GM23338 (cell line): ENCODE measurements at regions not wholly inside any gene's neighbourhood (a gene's known extent, or its start where the extent isn't known, plus 50 kb on each side); places are given as distances from the start of the nearest gene placed in this dataset.

Experiments used
- ATAC-seq: fragments of 200-7000 bp; cut with Tn5 transposase; 3 replicates; pipeline ENCODE4 v1.9.1; 2020
- DNase-seq: peaks from one replicate; pipeline ENCODE4 v3.0.0-alpha.2; 2015; ENCODE audit warnings: low spot score
- H2AFZ ChIP-seq: fragments of 200-600 bp; sonication (generic); 2 replicates; pipeline ENCODE4 v1.8.0; 2016; ENCODE audit warnings: antibody characterized with exemption, mild to moderate bottlenecking, moderate library complexity
- H3F3A ChIP-seq: fragments of 200-600 bp; sonication (generic); replicated peaks from 2 replicates; pipeline ENCODE4 v1.8.0; 2017; ENCODE audit warnings: antibody characterized with exemption, mixed run types, low read depth
- H3K27ac ChIP-seq: fragments of 200-600 bp; sonication (generic); 2 replicates; pipeline ENCODE4 v1.6.1; 2016; ENCODE audit warnings: low read depth
- H3K27me3 ChIP-seq: fragments of 200-600 bp; sonication (generic); 2 replicates; pipeline ENCODE4 v1.8.0; 2016; ENCODE audit warnings: mild to moderate bottlenecking, mixed run types, moderate library complexity; ENCODE audit not compliant: insufficient read depth
- H3K36me3 ChIP-seq: fragments of 200-600 bp; sonication (generic); 2 replicates; pipeline ENCODE4 v1.8.0; 2016; ENCODE audit warnings: mild to moderate bottlenecking; ENCODE audit not compliant: insufficient read depth
- H3K4me1 ChIP-seq: fragments of 200-600 bp; sonication (generic); 2 replicates; pipeline ENCODE4 v1.8.0; 2016; ENCODE audit warnings: mild to moderate bottlenecking, moderate library complexity; ENCODE audit not compliant: insufficient read depth
- H3K4me2 ChIP-seq: fragments of 200-600 bp; sonication (generic); 2 replicates; pipeline ENCODE4 v1.7.1; 2017; ENCODE audit warnings: mixed run types
- H3K4me3 ChIP-seq: fragments of 200-600 bp; sonication (generic); 2 replicates; pipeline ENCODE4 v1.6.1; 2016; ENCODE audit warnings: mixed run types
- H3K79me2 ChIP-seq: fragments of 200-600 bp; sonication (generic); replicated peaks from 2 replicates; pipeline ENCODE4 v1.8.0; 2017; ENCODE audit warnings: mild to moderate bottlenecking; ENCODE audit not compliant: insufficient read depth
- H3K9me2 ChIP-seq: fragments of 200-600 bp; sonication (generic); 2 replicates; pipeline ENCODE4 v1.8.0; 2017; ENCODE audit not compliant: insufficient read depth
- H4K20me1 ChIP-seq: fragments of 200-600 bp; sonication (generic); replicated peaks from 2 replicates; pipeline ENCODE4 v1.8.0; 2017; ENCODE audit warnings: mild to moderate bottlenecking; ENCODE audit not compliant: insufficient read depth
- H3K27ac Mint-ChIP-seq: 2 replicates; pipeline ENCODE4 v1.8.0; 2020; ENCODE audit warnings: inconsistent platforms, mild to moderate bottlenecking, moderate library complexity, mixed read lengths
- H3K27me3 Mint-ChIP-seq: 3 replicates; pipeline ENCODE4 v1.8.0; 2022; ENCODE audit warnings: low read depth, mild to moderate bottlenecking, moderate library complexity, mixed read lengths, inconsistent platforms; ENCODE audit not compliant: insufficient read depth, poor library complexity
- H3K36me3 Mint-ChIP-seq: 3 replicates; pipeline ENCODE4 v1.8.0; 2021; ENCODE audit warnings: low read depth, mild to moderate bottlenecking, inconsistent platforms, moderate library complexity, mixed read lengths
- H3K4me1 Mint-ChIP-seq: 3 replicates; pipeline ENCODE4 v1.8.0; 2020; ENCODE audit warnings: mild to moderate bottlenecking, inconsistent platforms, mixed read lengths
- H3K4me3 Mint-ChIP-seq: 3 replicates; pipeline ENCODE4 v1.8.0; 2021; ENCODE audit warnings: moderate library complexity, mild to moderate bottlenecking, inconsistent platforms, mixed read lengths
- H3K9me3 Mint-ChIP-seq: 3 replicates; pipeline ENCODE4 v1.8.0; 2020; ENCODE audit warnings: moderate library complexity, mild to moderate bottlenecking, inconsistent platforms, mixed read lengths
- CREB1 ChIP-seq: fragments of 250-450 bp; sonication (Bioruptor Pico); IDR thresholded peaks from 2 replicates; pipeline ENCODE4 v1.5.0; 2020; ENCODE audit warnings: low read depth, mild to moderate bottlenecking, moderate library complexity
- EZH2 ChIP-seq: fragments of 200-600 bp; sonication (generic); IDR thresholded peaks from one replicate; pipeline ENCODE4 v1.8.0; 2017; ENCODE audit warnings: antibody characterized with exemption, mild to moderate bottlenecking, low read depth; ENCODE audit not compliant: unreplicated experiment
- JUNB ChIP-seq: IDR thresholded peaks from one replicate; pipeline ENCODE4 v1.6.1; 2016; ENCODE audit warnings: antibody characterized with exemption; ENCODE audit not compliant: unreplicated experiment
- NANOG ChIP-seq: IDR thresholded peaks from 2 replicates; pipeline ENCODE4 v1.6.1; 2016; ENCODE audit warnings: antibody characterized with exemption, borderline replicate concordance
- POLR2AphosphoS5 ChIP-seq: IDR thresholded peaks from 2 replicates; pipeline ENCODE4 v1.6.1; 2016; ENCODE audit warnings: antibody characterized with exemption, low read depth
- REST ChIP-seq: IDR thresholded peaks from one replicate; pipeline ENCODE4 v1.6.1; 2018; ENCODE audit warnings: antibody characterized with exemption; ENCODE audit not compliant: unreplicated experiment
- STAT1 ChIP-seq: IDR thresholded peaks from one replicate; pipeline ENCODE4 v1.6.1; 2016; ENCODE audit warnings: antibody characterized with exemption; ENCODE audit not compliant: unreplicated experiment
- ZNF114 ChIP-seq: fragments of 250-450 bp; sonication (Bioruptor Pico); IDR thresholded peaks from 2 replicates; pipeline ENCODE4 v1.5.0; 2020; ENCODE audit warnings: mild to moderate bottlenecking, moderate library complexity
- ZNF331 ChIP-seq: fragments of 250-450 bp; sonication (Bioruptor Pico); IDR thresholded peaks from 2 replicates; pipeline ENCODE4 v1.5.0; 2020; ENCODE audit warnings: low read depth, mild to moderate bottlenecking, moderate library complexity

GRCh38 chr5:161157925-161158324 is 305.9 kb upstream of the ATP10B start:
- Histone ChIP-seq H4K20me1 (no peaks in the 10 kb centered on the region), H3K27ac (no peak overlapping the region), H3K4me1 (no peaks in the 10 kb centered on the region), H3K79me2 (no peaks in the 10 kb centered on the region), H2AFZ (no peak overlapping the region), H3K9me2 (no peaks in the 10 kb centered on the region), H3F3A (no peaks in the 10 kb centered on the region), H3K4me3 (no peak overlapping the region), H3K27me3 (no peaks in the 10 kb centered on the region), H3K4me2 (no peak overlapping the region), H3K36me3 (no peaks in the 10 kb centered on the region)
- no peaks in the 10 kb centered on the region for H3K9me3 Mint-ChIP-seq
- no peaks in the 10 kb centered on the region for H3K36me3 Mint-ChIP-seq
- DNase-seq = no peak
- no peaks in the 10 kb centered on the region for H3K27me3 Mint-ChIP-seq
- no peak overlapping the region for H3K4me3 Mint-ChIP-seq
- no peaks in the 10 kb centered on the region for H3K4me1 Mint-ChIP-seq
- TF ChIP-seq REST (no peak), NANOG (no peak), POLR2AphosphoS5 (no peak), JUNB (no peak), EZH2 (no peak), ZNF114 (CRISPR knock-in tag) (no peak)
- H3K27ac Mint-ChIP-seq = no peak overlapping the region
- ATAC-seq = no peak

- H3K4me3 Mint-ChIP-seq = no peak overlapping the region
- no peak overlapping the region for H3K4me2 ChIP-seq
- TF ChIP-seq POLR2AphosphoS5 (no peak), ZNF331 (CRISPR knock-in tag) (no peak), NANOG (no peak), ZNF114 (CRISPR knock-in tag) (no peak)
- H3K4me1 ChIP-seq = no peaks in the 10 kb centered on the region
- H2AFZ ChIP-seq = no peak overlapping the region
- H3K79me2 ChIP-seq = no peaks in the 10 kb centered on the region
- H3K27me3 ChIP-seq = no peaks in the 10 kb centered on the region
- H3K27ac Mint-ChIP-seq = no peak overlapping the region
- no peak overlapping the region for H3K4me3 ChIP-seq
- DNase-seq (no peak), ATAC-seq (no peak)
- no peaks in the 10 kb centered on the region for H3K9me3 Mint-ChIP-seq
- H4K20me1 ChIP-seq = no peaks in the 10 kb centered on the region
- H3K4me1 Mint-ChIP-seq = no peaks in the 10 kb centered on the region
- H3K36me3 ChIP-seq = no peaks in the 10 kb centered on the region
- H3F3A ChIP-seq = no peaks in the 10 kb centered on the region
- H3K9me2 ChIP-seq = no peaks in the 10 kb centered on the region
- H3K27me3 Mint-ChIP-seq = no peaks in the 10 kb centered on the region
- H3K27ac ChIP-seq = no peak overlapping the region
- no peaks in the 10 kb centered on the region for H3K36me3 Mint-ChIP-seq
These were observed 303.4 kb upstream of the ATP10B start for GRCh38 chr5:161155451-161155850.

GRCh38 chr5:161152415-161152940 is 300.5 kb upstream of the ATP10B start:
- no peaks in the 10 kb centered on the region for H3K79me2 ChIP-seq
- no peaks in the 10 kb centered on the region for H3F3A ChIP-seq
- Mint-ChIP-seq H3K36me3 (no peaks in the 10 kb centered on the region), H3K27me3 (no peaks in the 10 kb centered on the region), H3K9me3 (no peaks in the 10 kb centered on the region), H3K4me1 (no peaks in the 10 kb centered on the region), H3K4me3 (no peak overlapping the region), H3K27ac (no peak overlapping the region)
- no peaks in the 10 kb centered on the region for H4K20me1 ChIP-seq
- H3K27me3 ChIP-seq = no peaks in the 10 kb centered on the region
- no peak overlapping the region for H2AFZ ChIP-seq
- H3K4me1 ChIP-seq = no peaks in the 10 kb centered on the region
- no peak overlapping the region for H3K4me2 ChIP-seq
- TF ChIP-seq ZNF331 (CRISPR knock-in tag) = no peak
- TF ChIP-seq CREB1 (CRISPR knock-in tag) = no peak
- no peak for TF ChIP-seq STAT1
- no peak for ATAC-seq
- no peak overlapping the region for H3K4me3 ChIP-seq
- H3K9me2 ChIP-seq = no peaks in the 10 kb centered on the region
- no peak overlapping the region for H3K27ac ChIP-seq
- H3K36me3 ChIP-seq = no peaks in the 10 kb centered on the region
- DNase-seq = no peak
